ENCODE measurements at regions not wholly inside any gene's neighbourhood (a gene's known extent, or its start where the extent isn't known, plus 50 kb on each side); places are given as distances from the start of the nearest gene placed in this dataset.
"Not testable (repeated sequence)": the region's sequence is repeated elsewhere in the genome, so short reads cannot be mapped to it uniquely, and the experiment has no call there.

DNA sequence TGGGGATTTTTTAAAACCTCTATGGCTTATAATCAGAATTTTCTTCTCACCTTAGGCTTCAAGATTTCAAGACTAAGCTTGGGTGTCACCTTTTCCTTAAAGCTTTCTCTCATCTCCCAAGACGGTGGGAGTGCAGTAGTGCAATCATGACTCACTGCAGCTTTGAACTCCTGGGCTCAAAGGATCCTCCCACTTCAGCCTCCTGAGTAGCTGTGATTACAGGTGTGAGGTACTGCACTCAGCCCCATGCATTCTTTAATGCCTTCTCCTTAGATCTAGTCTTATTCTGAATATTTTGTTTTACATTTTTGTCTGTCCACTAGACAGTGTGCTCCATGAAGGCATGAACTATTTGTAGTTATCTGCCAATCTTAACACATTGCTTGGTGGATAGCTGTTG, 55.7 kb upstream of the FAT3 start:
- H3K36me3 ChIP-seq (ENCODE audit: control insufficient read depth in 2 of 2, insufficient read depth in 2 of 2, low read length in 1 of 2) = no peaks in the 10 kb centered on the region
- H3K9me3 ChIP-seq (ENCODE audit: control insufficient read depth in 2 of 2, insufficient read depth in 1 of 2, low read depth in 1 of 2, low read length in 1 of 2) = no peaks in the 10 kb centered on the region
- no peaks in the 10 kb centered on the region for H3K4me1 ChIP-seq (ENCODE audit: control insufficient read depth in 2 of 2, insufficient read depth in 2 of 2, low read length in 1 of 2)
- H3K4me3 ChIP-seq (ENCODE audit: low read depth in 1 of 2, low read length in 2 of 2) = no peak overlapping the region
- H3K27ac ChIP-seq (ENCODE audit: low read depth in 2 of 2, low read length in 1 of 2) = no peak overlapping the region
- no peaks in the 10 kb centered on the region for H3K27me3 ChIP-seq (ENCODE audit: control insufficient read depth in 1 of 2, insufficient read depth in 2 of 2, low read length in 2 of 2)
- 71 to 72% methylated on average over 1 of the region's 1 CpG for WGBS, 2 donors

DNA sequence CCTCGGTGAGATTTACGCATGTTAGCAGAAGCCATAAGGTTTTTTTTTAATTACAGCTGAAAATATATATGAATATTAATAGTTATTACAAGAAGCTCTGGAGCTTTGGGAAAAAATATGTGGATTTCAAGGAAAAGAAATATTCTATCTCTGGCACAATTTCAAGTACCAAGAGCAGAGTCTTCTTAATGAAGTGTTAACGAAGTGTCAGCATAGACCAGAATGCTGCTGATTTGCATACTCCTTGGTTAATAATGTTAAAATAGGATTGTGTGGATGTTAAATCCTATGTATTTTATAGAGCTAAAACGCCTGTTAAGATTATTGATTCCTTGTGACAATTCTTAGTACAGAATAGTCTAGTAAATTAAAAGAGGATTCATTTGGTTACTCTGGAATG, 57.0 kb upstream of the FAT3 start:
- Histone ChIP-seq H3K9me3 (ENCODE audit: control insufficient read depth in 2 of 2, insufficient read depth in 1 of 2, low read depth in 1 of 2, low read length in 1 of 2) (no peaks in the 10 kb centered on the region), H3K36me3 (ENCODE audit: control insufficient read depth in 2 of 2, insufficient read depth in 2 of 2, low read length in 1 of 2) (no peaks in the 10 kb centered on the region), H3K4me1 (ENCODE audit: control insufficient read depth in 2 of 2, insufficient read depth in 2 of 2, low read length in 1 of 2) (no peaks in the 10 kb centered on the region), H3K27ac (ENCODE audit: low read depth in 2 of 2, low read length in 1 of 2) (no peak overlapping the region), H3K27me3 (ENCODE audit: control insufficient read depth in 1 of 2, insufficient read depth in 2 of 2, low read length in 2 of 2) (no peaks in the 10 kb centered on the region), H3K4me3 (ENCODE audit: low read depth in 1 of 2, low read length in 2 of 2) (no peak overlapping the region)
- 82 to 85% methylated on average over 4 of the region's 4 CpGs for WGBS, 2 donors

DNA sequence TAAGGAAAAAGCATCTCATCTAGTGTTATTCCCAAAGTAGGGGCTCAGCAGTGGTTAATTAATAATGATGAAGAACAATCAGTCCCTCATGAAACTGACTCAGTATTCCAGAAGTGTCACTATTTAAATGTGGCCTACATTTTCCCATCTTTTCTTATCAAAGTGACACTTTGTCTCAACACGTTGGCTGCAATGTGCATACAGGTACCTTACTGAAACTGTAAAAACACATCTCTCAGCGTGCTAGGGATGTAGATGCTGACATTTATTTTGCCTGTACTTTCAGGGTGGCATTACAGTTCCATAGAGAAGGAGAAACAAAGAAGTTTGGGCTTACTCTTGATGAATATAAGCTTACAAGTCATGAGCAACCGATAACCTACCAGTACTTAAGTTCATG, 58.3 kb upstream of the FAT3 start:
- H3K27ac ChIP-seq (ENCODE audit: low read depth in 2 of 2, low read length in 1 of 2) = no peak overlapping the region
- 69 to 70% methylated on average over 3 of the region's 3 CpGs for WGBS, 2 donors
- H3K4me1 ChIP-seq (ENCODE audit: control insufficient read depth in 2 of 2, insufficient read depth in 2 of 2, low read length in 1 of 2) = no peaks in the 10 kb centered on the region
- H3K36me3 ChIP-seq (ENCODE audit: control insufficient read depth in 2 of 2, insufficient read depth in 2 of 2, low read length in 1 of 2) = no peaks in the 10 kb centered on the region
- H3K9me3 ChIP-seq (ENCODE audit: control insufficient read depth in 2 of 2, insufficient read depth in 1 of 2, low read depth in 1 of 2, low read length in 1 of 2) = no peaks in the 10 kb centered on the region
- no peaks in the 10 kb centered on the region for H3K27me3 ChIP-seq (ENCODE audit: control insufficient read depth in 1 of 2, insufficient read depth in 2 of 2, low read length in 2 of 2)
- H3K4me3 ChIP-seq (ENCODE audit: low read depth in 1 of 2, low read length in 2 of 2) = no peak overlapping the region

DNA sequence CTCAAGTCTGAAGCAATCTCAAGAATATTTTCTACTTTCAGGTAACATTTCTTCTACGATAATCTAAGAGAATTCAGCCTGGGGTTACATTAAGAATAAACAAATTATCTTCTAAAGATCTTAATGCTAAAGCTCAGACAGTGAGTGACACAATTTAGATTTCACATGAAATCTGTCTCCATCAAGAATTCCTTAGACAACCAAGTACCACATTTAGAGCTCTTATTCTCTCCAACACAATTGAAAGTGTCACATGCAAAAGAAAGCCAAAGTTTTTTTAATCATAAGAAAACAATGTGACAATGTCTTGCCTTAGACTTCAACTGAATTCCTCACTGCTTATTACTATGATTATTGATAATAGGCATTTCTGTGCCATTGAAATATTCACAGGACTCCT, 60.7 kb upstream of the FAT3 start:
- no peaks in the 10 kb centered on the region for H3K27me3 ChIP-seq (ENCODE audit: control insufficient read depth in 1 of 2, insufficient read depth in 2 of 2, low read length in 2 of 2)
- H3K9me3 ChIP-seq (ENCODE audit: control insufficient read depth in 2 of 2, insufficient read depth in 1 of 2, low read depth in 1 of 2, low read length in 1 of 2) = no peaks in the 10 kb centered on the region
- WGBS, 2 donors = 63 to 70% methylated on average over 1 of the region's 1 CpG
- no peaks in the 10 kb centered on the region for H3K4me1 ChIP-seq (ENCODE audit: control insufficient read depth in 2 of 2, insufficient read depth in 2 of 2, low read length in 1 of 2)
- H3K27ac ChIP-seq (ENCODE audit: low read depth in 2 of 2, low read length in 1 of 2) = no peak overlapping the region
- no peaks in the 10 kb centered on the region for H3K36me3 ChIP-seq (ENCODE audit: control insufficient read depth in 2 of 2, insufficient read depth in 2 of 2, low read length in 1 of 2)
- no peak overlapping the region for H3K4me3 ChIP-seq (ENCODE audit: low read depth in 1 of 2, low read length in 2 of 2)

DNA sequence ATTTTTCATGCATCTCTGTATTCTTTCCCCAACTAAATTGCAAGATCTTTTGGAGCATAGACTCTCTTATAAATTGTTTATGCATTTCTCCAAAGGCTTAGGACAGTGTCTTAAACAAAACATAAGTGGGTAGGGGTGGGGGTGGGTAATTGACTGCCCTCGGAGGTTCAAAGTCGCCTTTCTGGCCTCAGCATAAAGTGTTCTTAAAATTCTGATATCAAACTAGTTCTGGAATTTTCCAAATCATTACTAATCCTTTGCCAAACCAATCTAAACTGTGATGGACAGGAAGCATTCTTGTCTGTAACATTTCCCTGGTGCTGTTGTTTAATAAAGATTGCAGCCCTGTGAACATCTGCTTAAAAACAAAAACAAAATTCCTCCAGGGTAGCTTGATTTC, 61.8 kb upstream of the FAT3 start:
- Histone ChIP-seq H3K4me1 (ENCODE audit: control insufficient read depth in 2 of 2, insufficient read depth in 2 of 2, low read length in 1 of 2) (no peaks in the 10 kb centered on the region), H3K27ac (ENCODE audit: low read depth in 2 of 2, low read length in 1 of 2) (no peak overlapping the region), H3K4me3 (ENCODE audit: low read depth in 1 of 2, low read length in 2 of 2) (no peak overlapping the region), H3K36me3 (ENCODE audit: control insufficient read depth in 2 of 2, insufficient read depth in 2 of 2, low read length in 1 of 2) (no peaks in the 10 kb centered on the region), H3K9me3 (ENCODE audit: control insufficient read depth in 2 of 2, insufficient read depth in 1 of 2, low read depth in 1 of 2, low read length in 1 of 2) (no peaks in the 10 kb centered on the region), H3K27me3 (ENCODE audit: control insufficient read depth in 1 of 2, insufficient read depth in 2 of 2, low read length in 2 of 2) (no peaks in the 10 kb centered on the region)
- 71% methylated on average over 2 of the region's 2 CpGs for WGBS, 2 donors

DNA sequence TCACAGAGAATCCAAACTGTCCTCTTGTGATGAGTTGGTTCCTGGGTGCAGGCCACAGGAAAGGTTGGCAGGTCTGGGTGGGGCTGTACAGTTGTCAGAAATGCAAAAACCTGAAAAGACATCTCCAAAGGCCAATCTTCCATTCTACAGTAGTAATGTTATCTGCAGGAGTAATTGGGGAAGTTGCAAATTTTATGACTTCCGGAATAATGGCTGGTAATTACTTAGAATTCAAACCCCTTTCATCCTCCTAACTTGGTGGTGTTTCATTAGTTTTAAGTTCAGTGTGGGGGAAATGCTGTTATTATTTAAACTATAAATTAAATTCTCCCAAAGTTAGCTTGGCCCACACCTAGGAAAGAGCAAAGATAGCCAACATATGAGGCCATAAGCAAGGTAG, 64.7 kb upstream of the FAT3 start:
- Histone ChIP-seq H3K4me3 (ENCODE audit: low read depth in 1 of 2, low read length in 2 of 2) (no peak overlapping the region), H3K9me3 (ENCODE audit: control insufficient read depth in 2 of 2, insufficient read depth in 1 of 2, low read depth in 1 of 2, low read length in 1 of 2) (no peaks in the 10 kb centered on the region), H3K36me3 (ENCODE audit: control insufficient read depth in 2 of 2, insufficient read depth in 2 of 2, low read length in 1 of 2) (no peaks in the 10 kb centered on the region), H3K27ac (ENCODE audit: low read depth in 2 of 2, low read length in 1 of 2) (no peak overlapping the region), H3K27me3 (ENCODE audit: control insufficient read depth in 1 of 2, insufficient read depth in 2 of 2, low read length in 2 of 2) (no peaks in the 10 kb centered on the region), H3K4me1 (ENCODE audit: control insufficient read depth in 2 of 2, insufficient read depth in 2 of 2, low read length in 1 of 2) (no peaks in the 10 kb centered on the region)
- WGBS, 2 donors = 91 to 93% methylated on average over 1 of the region's 1 CpG

DNA sequence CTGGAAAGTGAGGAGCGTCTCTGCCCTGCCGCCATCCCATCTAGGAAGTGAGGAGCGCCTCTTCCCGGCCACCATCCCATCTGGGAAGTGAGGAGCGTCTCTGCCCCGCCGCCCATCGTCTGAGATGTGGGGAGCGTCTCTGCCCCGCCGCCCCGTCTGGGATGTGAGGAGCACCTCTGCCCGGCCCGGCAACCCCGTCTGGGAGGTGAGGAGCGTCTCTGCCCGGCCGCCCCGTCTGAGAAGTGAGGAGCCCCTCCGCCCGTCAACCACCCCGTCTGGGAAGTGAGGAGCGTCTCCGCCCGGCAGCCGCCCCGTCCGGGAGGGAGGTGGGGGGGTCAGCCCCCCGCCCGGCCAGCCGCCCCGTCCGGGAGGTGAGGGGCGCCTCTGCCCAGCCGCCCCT, 67.2 kb upstream of the FAT3 start:
- not testable (repeated sequence) for H3K27me3 ChIP-seq (ENCODE audit: control insufficient read depth in 1 of 2, insufficient read depth in 2 of 2, low read length in 2 of 2); H3K36me3 ChIP-seq (ENCODE audit: control insufficient read depth in 2 of 2, insufficient read depth in 2 of 2, low read length in 1 of 2); H3K4me3 ChIP-seq (ENCODE audit: low read depth in 1 of 2, low read length in 2 of 2); H3K27ac ChIP-seq (ENCODE audit: low read depth in 2 of 2, low read length in 1 of 2); H3K9me3 ChIP-seq (ENCODE audit: control insufficient read depth in 2 of 2, insufficient read depth in 1 of 2, low read depth in 1 of 2, low read length in 1 of 2); H3K4me1 ChIP-seq (ENCODE audit: control insufficient read depth in 2 of 2, insufficient read depth in 2 of 2, low read length in 1 of 2)
- WGBS, 2 donors = 93 to 96% methylated on average over 16 to 32 of the region's 35 CpGs

DNA sequence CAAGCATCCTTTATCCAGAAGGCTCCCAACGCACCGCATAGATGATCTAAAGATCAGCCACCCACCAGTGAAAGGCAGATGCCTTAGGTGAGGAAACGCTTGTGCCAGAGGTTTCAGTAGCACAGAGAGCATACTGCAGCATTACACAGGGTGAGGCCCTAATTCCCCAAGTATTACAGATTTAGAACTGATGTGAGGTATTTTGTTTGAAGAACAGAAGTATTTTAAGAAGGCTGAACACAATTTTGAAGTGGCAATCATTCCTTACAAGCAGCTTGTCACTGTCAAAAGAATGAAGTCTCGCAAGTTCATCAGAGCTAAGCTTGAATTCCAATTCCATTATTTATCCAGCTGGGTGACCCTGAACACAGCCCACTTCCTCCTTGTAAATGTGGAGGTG, 70.0 kb upstream of the FAT3 start:
- WGBS, 2 donors = 68 to 74% methylated on average over 4 of the region's 4 CpGs
- no peaks in the 10 kb centered on the region for H3K9me3 ChIP-seq (ENCODE audit: control insufficient read depth in 2 of 2, insufficient read depth in 1 of 2, low read depth in 1 of 2, low read length in 1 of 2)
- H3K27me3 ChIP-seq (ENCODE audit: control insufficient read depth in 1 of 2, insufficient read depth in 2 of 2, low read length in 2 of 2) = no peaks in the 10 kb centered on the region
- no peaks in the 10 kb centered on the region for H3K36me3 ChIP-seq (ENCODE audit: control insufficient read depth in 2 of 2, insufficient read depth in 2 of 2, low read length in 1 of 2)
- H3K4me3 ChIP-seq (ENCODE audit: low read depth in 1 of 2, low read length in 2 of 2) = no peak overlapping the region
- H3K27ac ChIP-seq (ENCODE audit: low read depth in 2 of 2, low read length in 1 of 2) = no peak overlapping the region
- H3K4me1 ChIP-seq (ENCODE audit: control insufficient read depth in 2 of 2, insufficient read depth in 2 of 2, low read length in 1 of 2) = no peaks in the 10 kb centered on the region

DNA sequence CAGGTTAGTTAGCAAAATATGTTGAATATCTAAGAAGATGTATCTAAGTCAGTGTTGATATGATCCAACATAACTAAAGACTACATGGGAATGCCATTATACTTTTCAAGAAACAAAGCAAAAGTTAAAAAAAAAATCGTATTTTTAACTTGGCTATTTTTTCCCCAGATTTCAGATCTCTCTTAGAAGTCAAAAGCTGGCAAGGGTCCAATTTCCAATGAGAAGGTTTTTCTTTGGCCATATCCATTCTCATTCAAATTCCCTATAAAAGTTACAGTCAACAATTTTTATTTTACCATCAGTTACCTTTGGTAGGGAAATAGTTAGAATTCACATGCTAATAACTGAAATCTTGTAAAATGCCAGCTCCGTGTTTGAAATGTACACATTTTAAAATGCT, 70.5 kb upstream of the FAT3 start:
- Histone ChIP-seq H3K4me1 (ENCODE audit: control insufficient read depth in 2 of 2, insufficient read depth in 2 of 2, low read length in 1 of 2) (no peaks in the 10 kb centered on the region), H3K9me3 (ENCODE audit: control insufficient read depth in 2 of 2, insufficient read depth in 1 of 2, low read depth in 1 of 2, low read length in 1 of 2) (no peaks in the 10 kb centered on the region), H3K4me3 (ENCODE audit: low read depth in 1 of 2, low read length in 2 of 2) (no peak overlapping the region), H3K27ac (ENCODE audit: low read depth in 2 of 2, low read length in 1 of 2) (no peak overlapping the region), H3K27me3 (ENCODE audit: control insufficient read depth in 1 of 2, insufficient read depth in 2 of 2, low read length in 2 of 2) (no peaks in the 10 kb centered on the region), H3K36me3 (ENCODE audit: control insufficient read depth in 2 of 2, insufficient read depth in 2 of 2, low read length in 1 of 2) (no peaks in the 10 kb centered on the region)
- WGBS, 2 donors = 65 to 70% methylated on average over 2 of the region's 2 CpGs

DNA sequence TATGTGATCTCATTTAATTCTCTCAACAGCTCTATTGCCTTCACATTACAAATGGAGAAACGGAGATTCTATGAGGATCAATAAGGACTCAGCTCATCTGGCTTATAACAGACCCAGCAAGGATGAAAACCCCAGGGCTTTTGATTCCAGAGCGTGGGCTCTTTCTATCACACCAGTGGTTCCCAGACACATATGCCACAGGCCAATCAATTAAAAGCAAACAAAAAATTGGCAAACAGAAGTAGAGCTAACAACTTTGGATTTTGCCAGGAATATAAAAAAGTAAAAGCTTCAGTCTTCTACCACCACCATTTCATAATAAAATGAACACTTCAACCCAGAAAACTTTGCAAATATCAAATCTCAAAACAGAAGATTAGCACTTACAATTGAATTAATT, 71.1 kb upstream of the FAT3 start:
- no peaks in the 10 kb centered on the region for H3K27me3 ChIP-seq (ENCODE audit: control insufficient read depth in 1 of 2, insufficient read depth in 2 of 2, low read length in 2 of 2)
- no peaks in the 10 kb centered on the region for H3K4me1 ChIP-seq (ENCODE audit: control insufficient read depth in 2 of 2, insufficient read depth in 2 of 2, low read length in 1 of 2)
- H3K27ac ChIP-seq (ENCODE audit: low read depth in 2 of 2, low read length in 1 of 2) = no peak overlapping the region
- no peaks in the 10 kb centered on the region for H3K9me3 ChIP-seq (ENCODE audit: control insufficient read depth in 2 of 2, insufficient read depth in 1 of 2, low read depth in 1 of 2, low read length in 1 of 2)
- no peak overlapping the region for H3K4me3 ChIP-seq (ENCODE audit: low read depth in 1 of 2, low read length in 2 of 2)
- WGBS, 2 donors = 66 to 69% methylated on average over 2 of the region's 2 CpGs
- no peaks in the 10 kb centered on the region for H3K36me3 ChIP-seq (ENCODE audit: control insufficient read depth in 2 of 2, insufficient read depth in 2 of 2, low read length in 1 of 2)

All from esophagus (tissue), 2 donors.